ENCODE measurements at regions not wholly inside any gene's neighbourhood (a gene's known extent, or its start where the extent isn't known, plus 50 kb on each side); places are given as distances from the start of the nearest gene placed in this dataset.

- peak in 5 of 7 donors; percentile 10 to 24 (median 21) for DNase-seq
- no peak overlapping the region for H3K27ac ChIP-seq
- no peak overlapping the region for H3K4me3 ChIP-seq
- H3K27me3 ChIP-seq, result no peaks in the 10 kb centered on the region
- WGBS, 4 donors, result 55 to 76% (median 74%) methylated on average over 2 of the region's 2 CpGs
- intact Hi-C loops (cut with DNase I), result no loop called here
- no peaks in the 10 kb centered on the region for H3K9me3 ChIP-seq (replicated peaks in 1 of 3)
- no peaks in the 10 kb centered on the region for H3K4me1 ChIP-seq (replicated peaks in 1 of 2)
- TF ChIP-seq, protein P1, sequence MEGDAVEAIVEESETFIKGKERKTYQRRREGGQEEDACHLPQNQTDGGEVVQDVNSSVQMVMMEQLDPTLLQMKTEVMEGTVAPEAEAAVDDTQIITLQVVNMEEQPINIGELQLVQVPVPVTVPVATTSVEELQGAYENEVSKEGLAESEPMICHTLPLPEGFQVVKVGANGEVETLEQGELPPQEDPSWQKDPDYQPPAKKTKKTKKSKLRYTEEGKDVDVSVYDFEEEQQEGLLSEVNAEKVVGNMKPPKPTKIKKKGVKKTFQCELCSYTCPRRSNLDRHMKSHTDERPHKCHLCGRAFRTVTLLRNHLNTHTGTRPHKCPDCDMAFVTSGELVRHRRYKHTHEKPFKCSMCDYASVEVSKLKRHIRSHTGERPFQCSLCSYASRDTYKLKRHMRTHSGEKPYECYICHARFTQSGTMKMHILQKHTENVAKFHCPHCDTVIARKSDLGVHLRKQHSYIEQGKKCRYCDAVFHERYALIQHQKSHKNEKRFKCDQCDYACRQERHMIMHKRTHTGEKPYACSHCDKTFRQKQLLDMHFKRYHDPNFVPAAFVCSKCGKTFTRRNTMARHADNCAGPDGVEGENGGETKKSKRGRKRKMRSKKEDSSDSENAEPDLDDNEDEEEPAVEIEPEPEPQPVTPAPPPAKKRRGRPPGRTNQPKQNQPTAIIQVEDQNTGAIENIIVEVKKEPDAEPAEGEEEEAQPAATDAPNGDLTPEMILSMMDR (IDR thresholded peaks at IDR 0.05), result no peak
- TF ChIP-seq POLR2A (IDR thresholded peaks at IDR 0.05), result no peak
- H3K36me3 ChIP-seq (replicated peaks in 1 of 2), result no peaks in the 10 kb centered on the region
These were observed 102.0 kb upstream of the PIEZO2 start for GRCh38 chr18:11251229-11251890.

- TF ChIP-seq, protein P1 (IDR thresholded peaks at IDR 0.05), result no peak
- TF ChIP-seq POLR2A (IDR thresholded peaks at IDR 0.05), result no peak
- no peaks in the 10 kb centered on the region for H3K4me1 ChIP-seq (replicated peaks in 1 of 2)
- intact Hi-C loops (cut with DNase I), result no loop called here
- WGBS, 4 donors, result 60 to 72% (median 66%) methylated on average over 2 of the region's 2 CpGs
- no peak for DNase-seq
- no peaks in the 10 kb centered on the region for H3K9me3 ChIP-seq (replicated peaks in 1 of 3)
- H3K4me3 ChIP-seq, result no peak overlapping the region
- H3K36me3 ChIP-seq (replicated peaks in 1 of 2), result no peaks in the 10 kb centered on the region
- H3K27me3 ChIP-seq, result no peaks in the 10 kb centered on the region
- no peak overlapping the region for H3K27ac ChIP-seq
These were observed 100.0 kb upstream of the PIEZO2 start for GRCh38 chr18:11249391-11249790.

DNA sequence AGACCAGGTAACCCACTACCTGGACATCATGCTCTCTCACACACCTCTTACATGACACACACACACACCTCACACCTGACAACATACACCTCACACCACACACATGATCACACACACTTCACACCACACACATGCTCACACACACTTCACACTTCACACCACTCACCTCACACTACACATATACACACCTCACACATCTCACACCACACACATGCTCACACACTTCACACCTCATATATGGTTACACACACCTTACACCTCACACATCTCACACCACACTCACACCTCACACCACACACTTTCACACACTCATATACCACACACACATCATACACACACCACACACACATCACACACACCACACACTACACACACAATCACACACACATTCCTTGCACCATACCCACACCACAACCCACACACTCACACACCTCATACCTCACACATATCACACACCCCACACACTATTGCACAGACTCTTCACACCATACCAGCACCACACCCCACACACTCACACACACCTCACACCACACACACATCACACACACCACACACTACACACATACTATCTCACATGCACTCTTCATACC, 98.1 kb upstream of the PIEZO2 start:
- Histone ChIP-seq H3K4me3 (no peak overlapping the region), H3K27me3 (no peaks in the 10 kb centered on the region), H3K36me3 (replicated peaks in 1 of 2) (no peaks in the 10 kb centered on the region), H3K4me1 (replicated peaks in 1 of 2) (no peaks in the 10 kb centered on the region), H3K27ac (no peak overlapping the region), H3K9me3 (replicated peaks in 1 of 3) (no peaks in the 10 kb centered on the region)
- DNase-seq, result no peak
- TF ChIP-seq, protein P1 (IDR thresholded peaks at IDR 0.05), result no peak
- TF ChIP-seq POLR2A (IDR thresholded peaks at IDR 0.05), result no peak
- intact Hi-C loops (cut with DNase I), result no loop called here

DNA sequence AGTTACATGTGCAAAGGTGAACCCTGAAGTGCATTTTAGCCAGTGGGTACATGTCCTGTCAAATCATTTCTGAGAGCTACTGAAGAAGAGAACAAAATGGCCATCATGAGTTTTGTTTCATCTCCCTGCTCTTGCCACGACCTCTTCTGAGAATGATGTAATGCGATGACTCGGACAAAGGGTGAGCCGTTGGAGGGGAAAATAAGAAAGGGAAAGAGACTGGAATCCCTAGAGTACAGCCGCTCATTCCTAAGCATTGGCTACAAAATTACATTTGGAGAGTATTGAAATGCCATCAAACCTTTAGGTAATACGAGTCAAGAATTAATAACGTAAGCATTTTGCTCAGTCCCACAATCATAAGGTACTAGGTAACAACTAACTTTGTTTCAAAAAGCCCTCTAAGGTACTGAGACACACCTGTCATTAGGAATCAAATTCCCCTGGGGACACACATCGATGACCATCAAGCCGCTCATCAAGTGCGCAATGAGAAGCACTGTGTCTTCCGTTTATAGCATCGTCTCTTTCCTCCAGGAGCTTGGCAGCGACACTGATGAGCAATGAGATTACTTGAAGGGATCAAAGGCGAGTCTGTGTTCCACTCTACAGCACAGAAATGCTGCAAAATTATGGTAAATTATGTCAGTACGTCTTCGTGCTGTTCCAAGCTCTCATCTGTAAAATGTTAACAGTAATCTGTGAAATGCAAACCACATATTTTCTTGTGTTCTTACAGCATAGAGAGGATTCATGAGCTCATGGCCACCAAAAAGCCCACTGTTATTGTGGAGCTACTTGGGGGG, 97.3 kb upstream of the PIEZO2 start:
- intact Hi-C loops (cut with DNase I), result no loop called here
- H3K9me3 ChIP-seq (replicated peaks in 1 of 3), result no peaks in the 10 kb centered on the region
- no peaks in the 10 kb centered on the region for H3K4me1 ChIP-seq (replicated peaks in 1 of 2)
- H3K27me3 ChIP-seq, result no peaks in the 10 kb centered on the region
- no peak for TF ChIP-seq POLR2A (IDR thresholded peaks at IDR 0.05)
- TF ChIP-seq, protein P1 (IDR thresholded peaks at IDR 0.05), result no peak
- H3K36me3 ChIP-seq (replicated peaks in 1 of 2), result no peaks in the 10 kb centered on the region
- WGBS, 4 donors, result 76 to 81% (median 81%) methylated on average over 16 of the region's 16 CpGs
- H3K4me3 ChIP-seq, result no peak overlapping the region
- DNase-seq, result no peak
- H3K27ac ChIP-seq, result no peak overlapping the region
